HG03103 (cell line): ENCODE measurements at regions not wholly inside any gene's neighbourhood (a gene's known extent, or its start where the extent isn't known, plus 50 kb on each side); places are given as distances from the start of the nearest gene placed in this dataset.

Experiments used
- ATAC-seq: cut with Tn5 transposase; IDR thresholded peaks from one replicate; pipeline ENCODE4 v1.9.1; 2021; ENCODE audit warnings: low read depth; ENCODE audit not compliant: unreplicated experiment

DNA sequence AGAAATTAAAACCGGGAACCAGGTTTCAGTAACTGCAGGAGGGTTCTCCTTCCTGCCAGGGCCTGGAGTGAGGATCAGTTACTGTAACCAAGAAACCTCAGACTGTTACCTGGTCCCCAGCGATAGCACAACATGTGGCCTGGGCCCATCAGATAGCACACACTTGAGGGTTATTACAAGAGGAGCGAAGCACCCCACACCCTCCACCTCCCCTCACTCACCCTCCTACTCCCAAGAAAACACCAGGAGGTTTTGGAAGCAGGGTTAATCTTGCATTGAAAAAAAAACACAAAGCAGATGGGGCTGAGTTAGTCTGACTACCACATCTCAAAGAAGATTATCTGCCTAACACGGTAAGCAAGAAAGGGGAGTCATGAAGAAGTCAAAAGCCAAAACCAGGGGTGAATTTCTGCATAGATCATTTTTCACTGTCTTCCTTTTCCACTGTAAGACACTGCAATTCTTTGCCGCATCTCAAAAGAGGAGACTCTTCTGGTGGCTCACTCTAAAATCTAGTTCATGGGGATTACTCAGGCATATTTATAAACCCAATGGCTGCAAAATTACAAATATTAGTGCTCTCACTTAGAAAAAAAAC, 75.9 kb upstream of the DOCK9 start:
- ATAC-seq, result no peak

DNA sequence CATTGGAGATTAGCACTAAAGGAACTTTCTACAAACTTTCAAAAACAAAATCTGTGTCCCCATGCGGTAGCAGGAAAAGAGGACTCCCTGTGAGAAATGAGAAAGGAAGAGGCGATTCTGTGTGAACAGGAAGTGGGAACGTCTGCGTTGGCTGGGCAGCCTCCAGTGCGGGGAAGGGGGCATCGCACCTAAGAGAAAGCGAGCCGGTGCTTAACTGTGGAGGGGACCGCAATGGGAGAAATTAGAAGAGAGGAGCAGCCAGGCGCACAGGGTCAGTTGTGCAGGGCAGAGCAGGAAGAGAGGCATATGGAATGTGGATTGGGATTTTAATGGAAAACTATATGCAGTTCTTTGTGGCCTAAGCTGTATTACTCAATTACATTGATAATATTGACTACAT, 77.4 kb upstream of the DOCK9 start:
- ATAC-seq, result no peak

DNA sequence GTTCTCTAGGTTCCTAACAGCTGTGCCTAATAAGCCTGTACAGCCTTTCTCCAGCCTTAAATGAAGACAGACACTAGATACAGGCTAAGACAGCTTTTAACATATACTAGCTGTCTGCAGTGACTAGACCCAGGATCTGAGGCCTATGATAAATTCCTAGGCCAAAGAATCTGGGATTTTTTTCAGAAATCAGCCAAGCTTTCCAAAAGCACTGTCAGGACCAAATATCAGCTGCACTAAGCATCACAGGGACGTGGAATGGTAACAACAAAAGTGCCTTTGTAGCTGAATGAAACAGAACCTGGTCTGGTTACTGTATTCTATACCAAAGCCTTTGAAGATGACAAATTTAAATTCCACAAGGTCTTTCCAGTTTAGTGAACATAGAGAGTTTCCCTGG, 77.9 kb upstream of the DOCK9 start:
- no peak for ATAC-seq

DNA sequence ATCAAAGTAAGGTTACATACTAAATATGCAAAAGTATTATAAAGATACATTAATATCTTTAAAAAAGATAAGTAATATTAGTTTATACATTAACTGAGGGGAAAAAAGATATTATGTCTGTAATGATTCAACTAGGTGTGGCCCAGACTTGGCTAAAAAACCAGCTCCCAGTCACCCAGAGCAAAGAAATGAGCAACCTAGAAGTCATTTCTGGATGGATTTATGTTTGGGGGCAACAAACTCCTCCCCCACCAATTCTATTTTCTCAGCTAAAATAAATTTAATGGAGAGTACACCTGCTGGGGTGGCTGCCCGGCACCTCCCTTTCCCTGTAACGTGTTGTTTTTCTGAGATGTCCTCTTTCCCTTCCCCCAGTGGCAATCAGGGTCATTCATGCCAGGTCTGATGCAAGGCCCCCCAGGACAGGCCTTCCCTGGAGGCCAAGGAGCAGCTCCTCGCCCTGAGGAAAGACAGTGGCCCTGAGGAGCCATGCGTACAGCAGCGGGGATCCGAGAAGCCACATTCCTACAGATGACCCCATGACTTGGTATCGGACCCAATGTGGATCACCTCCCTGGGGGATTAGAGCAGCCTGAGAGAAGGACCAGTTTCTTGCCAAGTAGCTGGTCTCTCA, 78.6 kb upstream of the DOCK9 start:
- ATAC-seq, result no peak

DNA sequence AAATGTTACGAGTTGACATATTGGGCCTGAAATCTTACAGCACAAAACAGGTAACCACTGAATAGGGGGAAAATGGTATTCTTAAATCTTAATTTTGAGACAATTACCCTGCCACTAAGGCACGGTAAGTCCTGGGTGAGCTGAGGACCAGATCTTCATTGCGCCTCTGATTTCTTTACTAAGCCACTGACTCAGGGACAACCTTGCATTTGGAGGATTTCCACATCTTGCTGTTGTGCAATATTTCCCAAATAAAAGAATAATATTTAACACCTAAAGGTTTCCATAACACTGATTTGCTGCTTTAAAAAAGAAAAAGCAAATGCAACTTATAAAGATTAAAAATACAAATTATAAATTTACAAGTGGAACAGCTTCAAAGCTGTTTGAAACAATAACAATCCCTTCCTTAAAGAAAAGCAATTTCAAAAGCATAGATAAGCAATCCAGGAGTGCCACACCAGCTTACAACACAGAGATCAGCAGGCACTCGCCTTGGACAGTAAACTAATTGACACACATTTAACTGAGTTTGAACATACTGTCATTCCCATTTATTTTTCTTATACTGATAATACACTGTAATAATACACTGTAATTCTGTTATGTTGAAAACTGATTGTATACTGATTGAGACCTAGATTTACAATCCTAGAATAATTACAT, 79.6 kb upstream of the DOCK9 start:
- ATAC-seq, result no peak

DNA sequence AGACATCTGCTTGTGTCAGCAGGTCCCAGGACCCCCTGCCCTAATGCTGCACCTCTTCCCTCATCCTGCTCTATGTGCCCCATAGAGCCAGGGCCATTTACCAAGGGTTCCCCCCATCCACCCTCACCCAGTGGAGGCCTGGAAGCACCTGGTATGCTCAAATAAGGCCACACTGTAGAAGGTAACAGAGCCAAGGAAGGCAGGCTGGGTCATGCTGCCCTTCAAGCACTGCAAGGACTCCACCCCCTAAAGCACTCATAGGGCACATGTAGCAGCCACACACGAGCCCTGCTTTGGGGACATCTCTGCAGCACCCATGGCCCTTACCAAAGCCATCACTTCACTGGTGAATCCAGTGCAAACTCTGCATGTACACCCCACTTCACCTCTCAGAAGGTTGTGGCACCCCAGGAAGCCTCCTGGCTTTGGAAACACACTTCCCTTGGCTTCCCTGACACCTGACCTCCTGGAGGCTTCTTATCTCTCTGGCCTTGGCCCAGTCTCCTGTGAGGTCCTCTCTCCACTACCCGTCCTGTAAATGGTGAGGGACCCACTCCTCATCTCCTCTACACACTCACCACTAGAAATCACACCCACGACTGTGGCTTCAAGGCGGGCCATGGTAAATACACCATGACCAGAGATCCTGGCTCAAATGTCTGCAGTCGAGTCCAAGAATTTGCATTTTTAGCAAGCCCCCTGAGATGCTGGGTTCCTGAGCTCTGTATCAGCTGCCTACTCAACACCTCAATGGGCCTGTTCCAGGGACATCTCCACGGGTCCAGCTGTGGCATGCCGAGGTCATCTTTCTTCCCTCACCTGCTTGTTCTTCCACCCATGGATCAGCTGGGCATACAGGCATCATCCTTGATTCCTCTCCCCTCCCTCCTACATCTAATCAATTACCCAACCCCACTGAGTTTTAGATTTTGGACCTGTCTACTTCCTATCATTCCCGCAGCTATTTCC, 80.9 kb upstream of the DOCK9 start:
- ATAC-seq, result no peak

DNA sequence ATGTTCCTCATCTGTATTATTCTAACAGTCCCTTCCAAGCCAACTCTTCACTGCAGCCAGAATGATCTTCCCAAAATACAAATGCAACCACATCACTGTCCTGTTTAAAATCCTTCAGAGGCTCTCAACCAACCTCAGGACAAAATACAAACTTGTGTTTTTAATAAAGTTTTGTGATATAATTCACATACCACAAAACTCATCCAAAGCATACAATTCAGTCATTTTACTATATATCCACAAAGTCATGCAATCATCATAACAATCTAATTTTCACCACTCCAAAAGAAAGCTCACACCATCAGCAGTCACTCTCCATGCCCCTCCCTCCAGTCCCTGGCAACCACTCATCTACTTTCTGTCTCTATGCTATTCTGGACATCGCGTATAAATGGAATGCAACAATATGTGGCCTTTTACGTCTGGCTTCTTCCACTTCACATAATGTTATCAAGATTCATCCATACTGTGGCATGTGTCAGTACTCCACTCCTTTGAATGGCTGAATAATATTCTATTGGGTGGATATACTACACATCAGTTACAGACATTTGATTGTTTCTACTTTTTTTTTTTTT, 81.7 kb upstream of the DOCK9 start:
- ATAC-seq, result no peak

DNA sequence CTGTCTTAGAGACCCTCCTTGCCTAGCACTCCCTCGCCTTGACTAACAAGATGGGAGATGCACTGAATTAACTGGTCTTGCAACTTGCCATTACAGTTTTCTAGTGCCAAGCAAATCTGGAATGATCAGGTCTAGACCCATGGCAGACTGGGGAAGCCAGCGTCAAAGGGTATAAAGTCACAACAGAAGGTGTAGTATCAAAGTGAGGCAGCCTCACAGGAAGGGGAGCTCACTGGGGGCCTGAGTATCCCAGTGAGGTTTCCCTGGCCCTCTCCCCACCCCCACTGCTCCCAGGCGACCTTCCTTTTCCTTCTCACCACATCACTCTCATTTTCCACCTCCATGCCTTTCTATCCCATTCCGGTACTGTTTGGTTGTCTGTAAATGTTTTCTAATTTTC, 83.5 kb upstream of the DOCK9 start:
- ATAC-seq, result no peak

DNA sequence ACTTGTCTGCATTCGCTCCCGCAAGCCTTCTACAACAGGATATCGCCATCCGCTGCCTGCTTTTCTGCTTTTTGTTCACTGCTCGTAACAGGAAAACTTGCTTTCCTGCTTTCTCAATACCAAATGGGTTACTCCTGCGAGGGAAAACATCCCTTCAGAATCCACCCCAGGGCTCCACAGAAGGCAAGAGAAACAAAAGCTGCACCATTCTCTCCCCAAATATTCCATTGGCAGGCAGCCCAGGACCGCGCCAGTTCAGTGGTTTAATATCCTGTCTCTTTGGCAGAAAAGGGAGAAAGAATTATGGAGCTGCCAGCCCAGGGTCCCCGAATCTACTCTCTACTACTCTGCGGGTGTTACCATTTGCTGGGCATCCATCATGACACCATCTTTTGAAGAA, 84.7 kb upstream of the DOCK9 start:
- ATAC-seq, result no peak

DNA sequence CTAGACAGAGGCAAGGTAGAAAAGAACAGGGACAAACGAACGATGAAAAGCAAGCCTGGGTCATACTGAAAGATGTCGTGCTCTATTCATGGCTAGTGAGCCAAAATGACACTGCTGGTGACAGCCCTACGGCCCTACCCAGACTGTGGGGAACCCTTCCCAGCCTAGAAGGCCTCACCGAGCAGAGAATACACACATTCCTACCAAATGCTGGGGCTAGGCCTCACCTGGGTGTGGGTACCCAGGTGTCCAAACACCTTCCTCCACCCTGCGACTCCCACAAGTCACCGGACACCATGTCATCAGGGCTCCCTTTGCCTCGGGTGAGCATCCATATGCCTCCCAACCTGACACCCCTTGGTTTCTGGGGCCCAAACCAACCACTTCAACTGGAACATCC, 85.3 kb upstream of the DOCK9 start:
- ATAC-seq, result no peak

DNA sequence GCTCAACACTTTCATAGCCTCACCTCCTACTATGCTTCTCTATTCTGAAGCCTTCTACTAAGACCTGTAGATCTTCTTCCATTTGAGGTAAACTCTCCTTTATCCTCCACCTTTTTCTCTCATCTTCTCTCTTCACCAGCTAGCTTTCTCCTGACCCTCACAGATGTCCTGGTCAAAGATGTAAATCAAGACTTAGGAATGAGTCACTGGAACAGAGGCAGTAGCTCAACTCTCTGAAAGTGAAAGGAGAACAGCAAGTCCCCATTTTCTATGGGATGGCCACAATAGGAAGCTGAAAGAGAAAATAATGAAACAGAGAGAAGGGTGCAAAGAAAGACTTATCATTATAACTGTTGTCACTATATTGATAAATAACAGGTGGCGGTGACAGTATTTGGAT, 86.1 kb upstream of the DOCK9 start:
- peak; percentile 48 for ATAC-seq

DNA sequence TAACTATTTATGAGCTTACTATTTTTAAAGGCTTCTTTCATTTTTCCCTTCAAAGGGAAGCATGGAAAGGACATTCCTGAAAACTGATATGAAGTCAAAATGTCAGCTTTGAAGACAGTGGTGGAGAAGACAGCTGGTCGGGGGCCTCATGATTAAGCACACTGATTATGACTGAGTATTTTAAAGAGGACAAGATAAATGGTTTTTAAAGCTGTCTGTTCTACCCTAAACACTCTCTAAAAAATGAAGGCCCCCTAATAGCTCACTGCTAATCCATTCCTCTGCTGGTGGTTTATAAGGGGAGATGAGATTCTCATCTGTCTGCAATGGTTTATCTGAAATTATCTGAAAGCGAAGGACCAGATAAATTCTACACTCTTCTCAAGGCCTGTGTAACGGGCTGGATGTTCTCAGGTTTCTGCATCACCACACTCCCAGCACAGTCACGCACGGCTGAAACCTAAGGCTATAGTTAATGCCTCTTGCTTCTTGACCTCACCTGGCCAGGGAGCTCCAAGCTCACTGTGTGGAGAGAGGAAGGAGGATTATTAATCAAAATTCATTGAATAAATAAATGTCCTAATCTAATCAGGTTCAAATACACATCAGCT, 86.9 kb upstream of the DOCK9 start:
- no peak for ATAC-seq

DNA sequence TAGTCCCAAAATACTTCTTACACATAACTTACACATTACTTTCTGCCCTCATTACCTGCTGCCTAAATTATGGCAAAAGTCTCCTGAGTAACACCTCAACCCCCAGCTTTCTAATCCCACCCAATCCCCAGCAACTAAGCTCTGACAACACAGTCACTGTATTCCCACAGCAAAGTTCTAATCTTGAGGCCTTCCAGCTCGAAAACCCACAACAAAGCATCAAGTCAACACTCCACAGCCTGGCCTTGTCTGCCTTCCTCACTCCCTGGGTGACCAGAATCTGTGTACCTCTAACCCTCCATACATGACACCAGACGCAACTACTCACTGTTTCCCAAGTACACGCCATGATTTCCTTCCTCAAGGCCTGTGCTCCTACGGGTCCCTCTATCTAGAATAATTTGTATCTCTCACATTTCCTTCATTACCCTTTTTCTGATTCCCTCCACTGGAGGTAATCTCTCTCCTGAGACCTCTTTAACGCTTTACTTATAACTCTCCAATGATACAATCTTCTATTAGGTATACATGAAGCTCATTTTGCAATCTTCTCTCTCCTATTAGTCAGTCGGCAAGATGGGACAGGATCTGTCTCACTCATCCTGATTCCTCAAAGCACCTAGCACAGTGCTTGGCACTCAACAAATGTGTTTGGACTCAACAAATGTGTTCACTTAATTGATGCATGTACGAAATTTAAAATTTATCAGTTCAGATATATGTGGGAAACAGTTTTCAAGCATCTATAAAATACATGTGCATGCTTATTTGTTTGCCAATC, 87.6 kb upstream of the DOCK9 start:
- ATAC-seq, result no peak

DNA sequence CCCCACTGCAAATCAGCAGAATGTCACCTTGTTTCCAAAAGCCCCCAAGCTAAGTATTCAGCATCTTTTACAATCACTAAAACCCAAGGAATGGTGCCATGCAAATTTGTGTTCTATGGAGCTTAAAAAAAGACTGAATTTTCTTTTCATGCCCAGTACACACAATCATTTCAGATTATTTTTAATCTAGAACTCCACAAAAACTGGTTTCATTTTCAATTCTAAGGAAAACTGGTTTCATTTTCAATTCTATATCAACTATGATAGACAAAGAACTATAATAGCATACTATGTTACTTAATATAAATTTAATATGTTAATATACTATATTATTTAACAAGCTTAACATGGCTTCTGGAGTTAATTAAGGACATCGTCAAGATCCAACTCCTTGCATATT, 88.4 kb upstream of the DOCK9 start:
- no peak for ATAC-seq

DNA sequence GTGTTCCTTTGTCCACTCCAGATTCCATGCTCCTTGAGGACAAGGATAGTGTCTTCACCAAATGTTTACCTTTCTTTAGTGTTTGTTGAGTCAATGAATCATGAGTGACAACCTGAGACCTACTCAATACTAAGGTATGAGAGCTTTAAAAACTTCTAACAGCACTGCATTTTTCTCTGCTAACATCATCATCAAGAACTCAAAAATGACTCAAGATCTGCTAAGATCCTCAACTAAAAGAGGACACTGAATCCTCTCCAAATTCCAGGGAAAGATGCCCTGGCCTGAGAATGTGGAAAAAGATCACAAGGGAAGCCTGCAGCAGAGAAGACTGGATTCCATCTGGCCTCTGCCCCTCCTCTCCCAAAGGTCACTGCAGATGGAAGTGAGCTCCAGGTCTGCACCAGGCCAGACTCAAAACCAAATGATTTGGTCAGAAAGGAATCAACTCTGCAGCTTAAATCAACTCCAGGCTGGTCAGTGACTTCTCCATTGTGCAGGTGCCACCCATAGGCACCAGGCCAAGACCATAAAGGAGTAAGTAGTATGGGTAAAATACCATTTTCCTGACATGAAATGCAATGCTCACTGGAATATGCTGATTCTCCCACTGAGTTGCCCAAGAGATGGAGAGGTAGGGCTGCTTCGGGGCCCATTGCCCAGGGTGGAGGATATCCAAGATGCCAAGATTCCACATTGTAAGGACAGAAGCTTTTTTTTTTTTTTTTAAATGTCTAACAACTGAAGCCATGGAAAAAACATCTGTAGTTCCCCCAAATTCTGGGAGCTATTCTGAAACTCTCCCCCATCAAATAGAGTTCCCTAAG, 89.5 kb upstream of the DOCK9 start:
- no peak for ATAC-seq

DNA sequence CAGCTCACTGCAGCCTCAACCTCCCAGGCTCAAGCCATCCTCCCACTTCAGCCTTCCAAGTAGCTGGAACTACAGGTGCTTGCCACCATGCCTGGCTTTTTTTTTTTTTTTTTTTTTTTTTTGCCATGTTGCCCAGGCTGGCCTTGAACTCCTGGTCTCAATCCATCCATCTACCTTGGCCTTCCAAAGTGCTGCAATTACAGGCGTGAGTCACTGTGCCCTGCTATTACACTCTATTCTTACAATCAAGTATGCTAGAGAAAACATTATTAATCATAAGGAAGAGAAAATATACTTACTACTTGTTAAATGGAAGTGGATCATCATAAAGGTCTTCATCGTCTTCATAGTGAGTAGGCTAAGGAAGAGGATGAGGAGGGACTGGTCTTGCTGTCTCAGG, 93.3 kb upstream of the DOCK9 start:
- no peak for ATAC-seq

DNA sequence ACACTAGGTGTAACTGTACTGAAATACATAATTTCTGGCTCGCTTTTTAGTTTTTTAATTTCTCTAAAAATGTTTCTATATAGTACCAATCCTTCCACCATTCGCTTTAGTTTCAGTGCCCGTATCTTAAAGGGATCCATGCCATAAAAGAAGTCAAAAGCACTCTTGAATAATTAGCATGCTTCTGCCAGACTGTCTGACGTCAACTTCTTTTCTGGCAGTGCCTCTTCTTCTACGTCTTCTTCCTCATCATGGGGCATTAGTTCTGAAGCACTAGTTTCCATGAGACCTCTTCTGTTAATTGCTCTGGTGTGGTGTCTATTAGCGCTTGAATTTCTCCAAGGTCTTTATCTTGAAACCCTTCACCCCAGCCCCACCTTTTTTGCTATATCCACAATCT, 93.8 kb upstream of the DOCK9 start:
- ATAC-seq, result no peak

DNA sequence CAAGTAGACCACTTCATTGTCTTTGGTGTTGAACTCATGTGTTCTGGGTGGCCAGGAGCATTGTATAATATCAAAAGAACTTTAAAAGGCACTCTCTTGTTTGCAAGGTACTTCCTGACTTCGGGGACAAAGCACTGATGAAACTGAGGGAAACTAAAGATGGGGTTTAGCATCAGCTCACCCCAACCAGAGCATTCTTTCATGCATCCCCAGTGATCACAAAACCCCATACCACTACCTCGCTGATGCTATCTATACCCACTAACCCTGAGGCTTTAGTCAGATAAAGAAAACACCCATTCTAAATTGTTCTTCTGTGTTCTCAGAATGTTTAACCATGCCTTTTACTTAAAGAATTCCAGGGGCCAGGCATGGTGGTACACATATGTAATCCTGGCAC, 94.5 kb upstream of the DOCK9 start:
- ATAC-seq, result no peak

DNA sequence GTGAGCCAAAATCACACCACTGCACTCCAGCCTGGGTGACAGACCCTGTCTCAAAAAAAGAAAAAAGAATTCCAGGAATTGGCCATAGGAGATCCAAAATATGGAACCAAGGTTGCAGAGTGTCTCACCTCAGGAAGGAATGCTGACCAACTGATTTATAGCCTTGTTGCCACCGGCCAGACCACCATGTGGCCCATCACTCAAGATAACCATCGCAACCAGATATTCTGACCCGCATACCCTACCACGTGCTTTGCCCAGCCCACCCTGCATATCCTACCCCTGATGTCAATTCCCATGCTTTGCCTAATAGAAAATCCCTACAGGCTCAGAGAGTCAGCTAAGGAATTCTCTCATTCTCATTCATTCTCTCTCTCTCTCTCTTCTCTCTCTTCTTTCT, 95.1 kb upstream of the DOCK9 start:
- no peak for ATAC-seq
